Jurkat, Clone E6-1 (cell line): ENCODE measurements at regions not wholly inside any gene's neighbourhood (a gene's known extent, or its start where the extent isn't known, plus 50 kb on each side); places are given as distances from the start of the nearest gene placed in this dataset.

Experiments used
- DNase-seq: peaks from one replicate; pipeline ENCODE4 v3.0.0-alpha.2; 2011; ENCODE audit warnings: low read depth, low spot score
- H3K4me3 ChIP-seq: 2 replicates; pipeline ENCODE4 v1.5.1; 2011; ENCODE audit warnings: mild to moderate bottlenecking, low read length, control low read depth, moderate library complexity

DNA sequence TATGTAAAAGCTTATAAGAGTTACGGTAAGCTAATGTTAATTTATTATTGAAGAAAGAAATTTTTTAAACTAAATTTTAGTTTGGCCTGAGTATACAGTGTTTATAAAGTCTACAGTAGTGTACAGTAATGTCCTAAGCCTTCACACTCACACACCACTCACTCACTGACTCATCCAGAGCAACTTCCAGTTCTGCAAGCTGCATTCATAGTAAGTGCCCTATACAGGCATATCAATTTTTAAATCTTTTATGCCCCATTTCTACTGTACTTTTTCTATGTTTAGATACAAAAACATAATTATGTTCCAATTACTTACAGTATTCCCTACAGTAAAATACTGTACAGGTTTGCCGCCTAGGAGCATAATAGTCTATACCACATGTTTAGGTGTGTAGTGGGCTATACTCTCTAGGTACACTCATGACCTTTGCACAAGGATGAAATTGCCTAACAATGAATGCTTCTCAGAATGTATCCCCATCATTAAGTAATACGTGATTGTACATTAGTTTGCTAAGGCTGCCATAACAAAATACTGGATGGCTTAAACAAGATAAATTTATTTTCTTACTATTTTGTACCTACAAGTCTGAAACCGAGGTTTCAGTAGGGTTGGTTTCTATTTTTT is 333.8 kb upstream of the PCDH7 start:
- no peak overlapping the region for H3K4me3 ChIP-seq
- no peak for DNase-seq

DNA sequence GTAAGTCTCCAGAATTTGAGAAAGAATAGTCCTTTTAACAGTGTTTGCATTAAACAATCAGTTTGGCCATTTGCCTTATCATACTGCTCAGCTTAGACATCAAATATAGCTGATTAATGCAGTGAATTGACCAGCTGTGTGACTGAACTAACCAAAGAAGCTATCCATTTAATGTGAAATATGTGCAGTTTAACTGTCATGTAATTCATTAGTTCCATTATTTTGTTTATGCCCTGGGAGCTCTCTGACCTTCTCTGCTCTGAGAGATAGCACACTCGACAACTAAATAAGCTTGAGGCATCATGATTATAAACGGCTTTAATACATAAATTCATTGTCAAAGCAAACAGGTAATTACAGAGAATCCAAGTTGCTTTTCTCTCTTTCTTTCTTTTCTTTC is 324.3 kb upstream of the PCDH7 start:
- no peak overlapping the region for H3K4me3 ChIP-seq
- no peak for DNase-seq

DNA sequence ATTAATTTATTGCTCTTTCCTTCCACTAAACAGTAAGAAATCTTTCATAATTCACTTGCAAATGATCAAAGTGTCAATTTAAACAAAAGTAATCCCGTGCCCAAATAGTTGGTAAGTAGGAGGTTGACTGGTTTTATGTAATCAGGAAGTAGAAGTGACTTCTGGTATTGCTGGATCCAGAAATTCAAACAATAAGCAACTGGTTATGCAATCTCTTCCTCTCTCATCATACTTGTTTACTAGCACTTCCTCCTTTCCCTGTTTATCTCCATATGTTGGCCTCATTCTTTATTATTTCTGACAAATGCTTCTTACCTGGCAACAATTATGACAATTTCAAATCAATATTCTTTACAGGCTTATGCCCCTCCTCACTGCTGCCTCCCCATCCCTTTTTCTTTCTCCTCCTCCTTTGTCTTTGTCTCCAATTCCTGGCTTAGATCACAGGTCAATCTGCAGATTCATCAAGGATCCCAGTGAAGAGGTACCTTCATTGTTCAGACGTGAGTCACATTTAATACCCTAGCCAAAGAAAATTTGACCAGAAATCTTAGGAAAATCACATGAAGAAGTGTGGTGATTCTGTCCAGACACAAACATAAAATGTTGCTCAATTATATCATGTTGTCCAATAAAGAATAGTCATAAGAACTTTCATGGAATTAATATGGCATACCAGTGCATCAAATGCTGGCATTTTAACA is 323.2 kb upstream of the PCDH7 start:
- DNase-seq: no peak
- H3K4me3 ChIP-seq: no peak overlapping the region

DNA sequence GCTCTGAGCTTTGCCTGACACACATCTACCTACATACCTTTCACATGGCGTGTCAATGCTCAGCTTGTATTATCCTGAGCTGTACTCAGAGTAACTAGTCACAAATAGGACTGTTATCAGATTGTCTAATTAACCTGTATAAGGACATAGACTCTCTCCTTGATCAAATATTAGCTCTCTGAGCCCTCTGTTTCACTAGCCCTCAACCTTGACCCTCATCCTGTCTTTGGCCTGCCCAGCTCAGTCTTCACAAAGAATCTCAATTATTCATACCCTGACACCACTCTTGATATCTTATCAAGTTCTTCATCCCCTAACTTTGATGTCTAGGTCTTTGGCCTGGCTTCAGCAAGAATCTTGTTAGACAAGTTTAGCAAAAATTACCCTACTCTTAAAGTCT is 320.7 kb upstream of the PCDH7 start:
- no peak overlapping the region for H3K4me3 ChIP-seq
- DNase-seq: no peak

- no peak overlapping the region for H3K4me3 ChIP-seq
- DNase-seq: no peak
Measured at GRCh38 chr4:30402276-30402675, 317.9 kb upstream of the PCDH7 start.

- H3K4me3 ChIP-seq: no peak overlapping the region
Measured at GRCh38 chr4:30413915-30414314, 306.3 kb upstream of the PCDH7 start.

GRCh38 chr4:30416547-30416946 is 303.6 kb upstream of the PCDH7 start:
- DNase-seq: no peak
- H3K4me3 ChIP-seq: no peak overlapping the region

More at GRCh38 chr4:30413915-30414314, 306.3 kb upstream of the PCDH7 start:
- no peak for DNase-seq

DNA sequence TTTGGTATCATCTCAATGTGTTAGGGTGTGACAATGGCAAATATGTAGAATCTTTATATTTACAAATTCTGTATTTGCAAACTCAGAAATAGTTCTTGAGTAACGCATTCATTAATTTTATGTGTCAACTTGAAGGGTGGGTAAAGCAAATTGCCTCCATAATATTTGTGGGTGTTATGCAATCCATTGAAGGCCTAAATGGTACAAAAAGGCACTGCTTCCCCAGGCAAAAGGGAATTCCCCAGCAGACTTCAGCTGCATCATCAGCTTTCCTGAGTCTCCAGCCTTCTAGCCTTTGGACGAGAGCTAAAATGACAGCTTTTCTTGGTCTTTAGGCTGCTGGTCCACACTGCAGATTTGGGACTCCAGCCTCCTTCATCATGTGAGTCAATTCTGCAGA is 292.2 kb upstream of the PCDH7 start:
- no peak overlapping the region for H3K4me3 ChIP-seq
- DNase-seq: no peak

- no peak overlapping the region for H3K4me3 ChIP-seq
- no peak for DNase-seq
Measured at GRCh38 chr4:30429813-30430761, 290.1 kb upstream of the PCDH7 start.

- H3K4me3 ChIP-seq: no peak overlapping the region
- no peak for DNase-seq
Measured at GRCh38 chr4:30434656-30435055, 285.5 kb upstream of the PCDH7 start.

GRCh38 chr4:30436394-30436793 is 283.8 kb upstream of the PCDH7 start:
- no peak for DNase-seq

DNA sequence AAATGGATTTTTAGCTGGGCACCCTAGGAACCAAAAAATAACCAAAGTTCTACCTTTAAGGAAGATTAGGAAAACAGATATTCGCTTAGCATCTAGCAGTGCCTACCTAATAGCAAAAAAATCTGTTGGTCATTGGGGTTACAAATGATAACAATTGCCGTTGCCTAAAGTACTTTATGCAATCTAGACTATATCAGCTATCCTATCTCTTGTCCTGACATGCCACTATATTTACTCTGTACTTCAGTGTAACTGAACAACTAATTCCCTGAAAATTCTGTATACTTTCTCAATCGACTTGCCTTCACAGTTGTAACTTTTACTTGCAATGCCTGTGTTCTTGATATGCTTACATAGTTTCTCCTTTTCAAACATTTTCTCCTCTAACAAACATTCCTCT is 282.9 kb upstream of the PCDH7 start:
- DNase-seq: no peak
- H3K4me3 ChIP-seq: no peak overlapping the region

More at GRCh38 chr4:30436394-30436793, 283.8 kb upstream of the PCDH7 start:
- no peak overlapping the region for H3K4me3 ChIP-seq

GRCh38 chr4:30443289-30443688 is 276.9 kb upstream of the PCDH7 start:
- no peak for DNase-seq
- no peak overlapping the region for H3K4me3 ChIP-seq

DNA sequence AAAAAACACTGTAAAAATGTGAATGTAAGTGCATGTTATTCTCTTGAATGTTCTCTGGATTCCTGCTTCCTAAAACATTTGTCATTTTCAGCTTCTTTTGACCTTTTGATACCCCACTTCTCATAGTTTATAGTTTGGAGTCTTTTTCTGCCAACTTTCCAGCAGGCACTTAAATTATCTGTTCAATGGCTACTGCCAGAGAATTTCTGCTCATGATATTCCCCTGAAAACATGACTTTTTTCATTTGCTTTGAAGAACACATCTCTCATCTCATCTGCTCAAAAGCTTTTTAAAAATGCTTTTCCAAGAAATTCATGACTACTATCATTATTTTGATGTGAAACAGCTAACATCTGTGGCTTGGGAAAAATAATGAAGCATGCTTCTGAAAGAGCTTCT is 269.7 kb upstream of the PCDH7 start:
- H3K4me3 ChIP-seq: no peak overlapping the region
- no peak for DNase-seq

DNA sequence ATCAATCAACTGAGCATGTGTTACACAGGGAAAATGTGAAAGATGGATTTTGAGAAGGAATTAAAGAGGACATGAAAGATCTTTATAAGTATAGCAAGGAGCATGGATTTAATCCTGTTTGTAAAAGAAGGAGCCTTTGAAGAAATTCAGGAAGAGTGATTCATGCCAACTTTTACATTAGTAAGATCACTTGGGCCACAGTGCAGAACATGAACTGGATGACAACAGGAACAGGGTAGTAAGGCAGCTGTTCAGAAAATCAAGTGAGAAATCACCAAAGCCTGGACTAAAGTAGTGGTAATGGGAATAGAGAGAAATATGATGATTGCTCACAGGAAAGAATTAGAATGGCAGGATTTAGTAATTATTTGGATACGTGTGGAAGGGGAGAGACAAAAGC is 265.7 kb upstream of the PCDH7 start:
- DNase-seq: no peak
- H3K4me3 ChIP-seq: no peak overlapping the region

DNA sequence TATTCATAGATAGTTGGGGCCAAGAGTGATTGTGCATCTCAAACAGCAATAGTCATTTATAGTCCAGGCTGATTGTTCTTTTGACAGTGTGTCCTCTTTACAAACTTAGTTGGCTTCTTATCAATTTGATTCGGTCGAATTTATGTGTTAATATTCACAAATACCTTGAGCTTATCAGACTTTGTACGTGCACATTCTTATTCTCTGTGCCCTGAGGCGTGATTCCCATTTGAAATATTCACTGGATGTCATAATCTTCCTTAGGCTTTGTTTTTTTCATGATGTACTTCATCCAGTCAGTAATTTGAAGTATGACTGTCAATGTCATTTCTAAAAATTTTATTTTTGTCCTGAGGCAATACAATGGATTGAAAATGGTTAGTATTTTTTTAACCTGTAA is 263.5 kb upstream of the PCDH7 start:
- no peak for DNase-seq
- no peak overlapping the region for H3K4me3 ChIP-seq

DNA sequence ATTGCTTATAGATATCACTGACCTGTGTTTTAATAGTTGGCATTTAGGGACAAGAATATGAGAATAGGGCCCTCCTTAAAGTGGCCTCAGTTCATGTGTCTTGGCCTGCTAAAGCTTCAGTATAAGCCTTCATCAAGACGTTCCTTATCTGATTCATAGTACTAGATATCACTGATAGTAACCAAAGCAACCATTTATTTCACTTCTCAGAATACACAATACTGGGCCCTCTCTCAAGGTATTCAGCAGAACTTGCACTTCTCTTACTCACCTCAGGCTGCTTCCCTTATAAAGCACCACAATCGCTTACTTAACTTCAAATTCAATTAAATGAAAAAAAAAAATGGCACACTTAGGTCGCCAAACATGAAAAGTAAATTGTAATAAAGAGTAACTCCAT is 259.4 kb upstream of the PCDH7 start:
- H3K4me3 ChIP-seq: no peak overlapping the region
- no peak for DNase-seq

DNA sequence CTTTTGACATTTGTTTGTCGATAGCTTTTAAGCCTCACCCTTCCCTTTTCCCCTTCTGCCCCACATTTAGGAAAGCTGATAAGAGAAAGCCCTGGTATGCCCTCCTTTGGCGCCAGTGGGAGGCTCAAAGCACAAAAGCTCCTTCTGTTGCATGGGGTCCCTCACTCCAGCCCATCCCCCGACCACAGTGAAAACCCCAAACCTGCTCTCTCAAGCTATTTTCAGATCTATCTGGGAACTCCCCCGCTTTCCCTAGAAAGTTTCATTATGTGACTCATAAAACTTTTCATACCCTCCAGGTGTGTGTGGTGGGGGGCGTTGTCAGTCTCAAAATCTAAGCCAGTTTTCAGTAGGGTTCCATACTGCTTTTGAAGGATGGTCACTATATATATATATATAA is 259.0 kb upstream of the PCDH7 start:
- no peak for DNase-seq

GRCh38 chr4:30462445-30463090 is 257.6 kb upstream of the PCDH7 start:
- no peak for DNase-seq

More for the DNA sequence above, 259.0 kb upstream of the PCDH7 start:
- H3K4me3 ChIP-seq: no peak overlapping the region

DNA sequence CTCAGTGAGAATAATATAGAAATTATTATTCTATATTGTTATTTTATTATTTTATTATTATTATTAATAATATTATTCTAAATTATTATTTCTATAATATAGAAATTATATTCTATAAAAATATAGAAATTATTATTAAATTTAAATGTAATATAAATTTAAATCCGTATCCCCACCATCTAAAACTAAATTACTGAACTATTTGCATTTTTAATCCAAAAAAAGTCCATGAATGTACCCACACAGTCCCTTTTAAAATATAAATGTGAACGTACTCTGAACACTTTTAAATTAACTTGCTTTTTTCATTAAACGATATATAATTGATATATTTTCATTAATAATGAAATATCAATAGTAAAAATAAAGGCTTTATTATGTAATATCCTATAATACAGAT is 248.3 kb upstream of the PCDH7 start:
- DNase-seq: no peak
- H3K4me3 ChIP-seq: no peak overlapping the region

More at GRCh38 chr4:30462445-30463090, 257.6 kb upstream of the PCDH7 start:
- no peak overlapping the region for H3K4me3 ChIP-seq
